Caco-2 (cell line): ENCODE measurements at regions not wholly inside any gene's neighbourhood (a gene's known extent, or its start where the extent isn't known, plus 50 kb on each side); places are given as distances from the start of the nearest gene placed in this dataset.
A peak's percentile ranks its signal among the peaks of the same experiment; 100 is the strongest.
"Not testable (repeated sequence)": the region's sequence is repeated elsewhere in the genome, so short reads cannot be mapped to it uniquely, and the experiment has no call there.

Source experiments
- BruUV-seq: library from RNA; stranded (reverse); fragments of 400-500 nt; replicated peaks from 2 replicates; lab custom pipeline; 2021; lab: Mats Ljungman, UMichigan
- CTCF ChIA-PET: fragments of 300-600 bp; sonication (Branson Sonifier 250); formaldehyde crosslinking; loops from one replicate; lab custom pipeline; 2022; ENCODE audit warnings: antibody characterized with exemption; lab: Charles Lee
- POLR2A ChIA-PET: fragments of 300-600 bp; sonication (Branson Sonifier 250); formaldehyde crosslinking; loops from one replicate; lab custom pipeline; 2022; ENCODE audit warnings: antibody characterized with exemption; lab: Charles Lee
- DNase-seq, 2 experiments: peaks; one replicate each; pipeline versions ENCODE4 v3.0.0 to v3.0.0-alpha.2; 2020 to 2022
- H3K27me3 ChIP-seq: replicated peaks from 2 replicates; pipeline ENCODE4 v1.6.0; 2011; ENCODE audit warnings: low read length; ENCODE audit not compliant: control insufficient read depth, insufficient read depth
- H3K36me3 ChIP-seq: 2 replicates; pipeline ENCODE4 v1.5.1; 2011; ENCODE audit warnings: low read length; ENCODE audit not compliant: control insufficient read depth, insufficient read depth
- H3K4me1 ChIP-seq: fragments of 250-450 bp; sonication (Bioruptor Pico); 2 replicates; pipeline ENCODE4 v1.5.1; 2020; ENCODE audit warnings: mild to moderate bottlenecking
- H3K4me3 ChIP-seq: 2 replicates; pipeline ENCODE4 v1.5.1; 2011; ENCODE audit warnings: low read depth, mild to moderate bottlenecking, control low read depth, low read length
- H3K9me3 ChIP-seq: fragments of 250-450 bp; sonication (Bioruptor Pico); 2 replicates; pipeline ENCODE4 v1.5.1; 2020; ENCODE audit warnings: mild to moderate bottlenecking, moderate library complexity
- H3K27ac Mint-ChIP-seq: one replicate; pipeline ENCODE4 v1.8.0; 2022; ENCODE audit warnings: mixed read lengths; ENCODE audit not compliant: unreplicated experiment
- H3K27me3 Mint-ChIP-seq: one replicate; pipeline ENCODE4 v1.8.0; 2022; ENCODE audit warnings: mixed read lengths; ENCODE audit not compliant: insufficient read depth, unreplicated experiment
- H3K36me3 Mint-ChIP-seq: one replicate; pipeline ENCODE4 v1.8.0; 2022; ENCODE audit warnings: mild to moderate bottlenecking, mixed read lengths; ENCODE audit not compliant: insufficient read depth, unreplicated experiment
- H3K4me1 Mint-ChIP-seq: one replicate; pipeline ENCODE4 v1.8.0; 2022; ENCODE audit warnings: low read depth, mixed read lengths; ENCODE audit not compliant: unreplicated experiment
- H3K4me3 Mint-ChIP-seq: one replicate; pipeline ENCODE4 v1.8.0; 2022; ENCODE audit warnings: mild to moderate bottlenecking, moderate library complexity, mixed read lengths; ENCODE audit not compliant: unreplicated experiment
- H3K9me3 Mint-ChIP-seq: one replicate; pipeline ENCODE4 v1.8.0; 2022; ENCODE audit warnings: mixed read lengths; ENCODE audit not compliant: unreplicated experiment
- CTCF ChIP-seq, 2 experiments: fragments of 200-600 bp in 1 of 2; IDR thresholded peaks; 1 replicate in 1 of 2; 2 replicates in 1 of 2; pipeline versions ENCODE4 v1.5.1 to v1.8.0; 2011 to 2022; ENCODE audit warnings: antibody characterized with exemption in 1 of 2, control low read depth in 1 of 2, inconsistent platforms in 1 of 2, low read depth in 1 of 2, low read length in 1 of 2, mild to moderate bottlenecking in 1 of 2, moderate library complexity in 1 of 2; ENCODE audit not compliant: insufficient read depth in 1 of 2, severe bottlenecking in 1 of 2, unreplicated experiment in 1 of 2
- intact Hi-C: fragments of 100-400 bp; cut with micrococcal nuclease; formaldehyde crosslinking; loops from one replicate; pipeline ENCODE4 v1.10.0; 2022; ENCODE audit not compliant: unreplicated experiment

- H3K4me1 ChIP-seq: peaks cover 4% of the 10 kb centered on the region; the same call in 1 of the 2 replicates
- H3K27ac Mint-ChIP-seq: peak overlapping the region; percentile 73
- no peaks in the 10 kb centered on the region; the same call in 1 of the 2 replicates for H3K27me3 ChIP-seq
- no TSS peak for BruUV-seq
- H3K4me3 Mint-ChIP-seq: peak overlapping the region; percentile 75
- POLR2A ChIA-PET: no interaction called here
- CTCF ChIA-PET: interaction anchor here (0.5 to 1.9 kb wide), 15 partner anchors 9 to 400 kb away, joined by 3 to 21 read pairs (median 3); no protein-coding TSS in a partner anchor
- no peaks in the 10 kb centered on the region for H3K36me3 ChIP-seq
- peak overlapping the region; percentile 45 for H3K4me3 ChIP-seq
- H3K27me3 Mint-ChIP-seq: peaks cover 19% of the 10 kb centered on the region
- H3K36me3 Mint-ChIP-seq: no peaks in the 10 kb centered on the region
- peak; percentile 90 to 97 for TF ChIP-seq CTCF (IDR thresholded peaks at IDR 0.05; ENCODE audit: insufficient read depth in 1 of 2, low read depth in 1 of 2, low read length in 1 of 2, severe bottlenecking in 1 of 2, unreplicated experiment in 1 of 2)
- no peaks in the 10 kb centered on the region for H3K9me3 Mint-ChIP-seq
- H3K9me3 ChIP-seq: no peaks in the 10 kb centered on the region
- intact Hi-C loops: loop anchor here (1.0 to 5.0 kb wide), 6 partner anchors 33 to 547 kb away; no protein-coding TSS in a partner anchor
- peak; percentile 84 to 90 for DNase-seq
- no peaks in the 10 kb centered on the region for H3K4me1 Mint-ChIP-seq
Observed at GRCh38 chr2:204145263-204145751, 208.7 kb downstream of the ICOS start.

GRCh38 chr2:204145791-204146190 lies 209.2 kb downstream of the ICOS start:
- no TSS peak for BruUV-seq
- peaks cover 18% of the 10 kb centered on the region for H3K27me3 Mint-ChIP-seq
- peaks cover 4% of the 10 kb centered on the region; the same call in 1 of the 2 replicates for H3K4me1 ChIP-seq
- H3K9me3 Mint-ChIP-seq: no peaks in the 10 kb centered on the region
- H3K27ac Mint-ChIP-seq: peak overlapping the region; percentile 73
- no peaks in the 10 kb centered on the region for H3K36me3 Mint-ChIP-seq
- peak in 1 of 2 experiments; percentile 21 for DNase-seq
- no peaks in the 10 kb centered on the region for H3K9me3 ChIP-seq
- H3K4me3 ChIP-seq: peak overlapping the region; percentile 45
- H3K4me3 Mint-ChIP-seq: peak overlapping the region; percentile 75
- no peaks in the 10 kb centered on the region for H3K4me1 Mint-ChIP-seq
- H3K36me3 ChIP-seq: no peaks in the 10 kb centered on the region
- no peaks in the 10 kb centered on the region; the same call in 1 of the 2 replicates for H3K27me3 ChIP-seq
- intact Hi-C loops: loop anchor here (1.0 to 5.0 kb wide), 6 partner anchors 33 to 547 kb away; no protein-coding TSS in a partner anchor
- CTCF ChIA-PET: interaction anchor here (0.6 to 1.9 kb wide), 14 partner anchors 8 to 400 kb away, joined by 3 to 21 read pairs (median 3); no protein-coding TSS in a partner anchor
- POLR2A ChIA-PET: no interaction called here
- no peak for TF ChIP-seq CTCF (IDR thresholded peaks at IDR 0.05; ENCODE audit: insufficient read depth in 1 of 2, low read depth in 1 of 2, low read length in 1 of 2, severe bottlenecking in 1 of 2, unreplicated experiment in 1 of 2)

GRCh38 chr2:204147040-204147439 lies 210.5 kb downstream of the ICOS start:
- H3K4me1 ChIP-seq, H3K27me3 ChIP-seq, H3K9me3 ChIP-seq, H3K4me1 Mint-ChIP-seq, CTCF ChIA-PET, H3K9me3 Mint-ChIP-seq, H3K4me3 Mint-ChIP-seq, H3K36me3 ChIP-seq, DNase-seq, POLR2A ChIA-PET, H3K27ac Mint-ChIP-seq, H3K4me3 ChIP-seq, H3K36me3 Mint-ChIP-seq, BruUV-seq: not testable (repeated sequence)
- peaks cover 20% of the 10 kb centered on the region for H3K27me3 Mint-ChIP-seq
- intact Hi-C loops: loop anchor here (5.0 kb wide), 2 partner anchors 175 to 545 kb away; no protein-coding TSS in a partner anchor
